ENCODE measurements at regions not wholly inside any gene's neighbourhood (a gene's known extent, or its start where the extent isn't known, plus 50 kb on each side); places are given as distances from the start of the nearest gene placed in this dataset.

DNA sequence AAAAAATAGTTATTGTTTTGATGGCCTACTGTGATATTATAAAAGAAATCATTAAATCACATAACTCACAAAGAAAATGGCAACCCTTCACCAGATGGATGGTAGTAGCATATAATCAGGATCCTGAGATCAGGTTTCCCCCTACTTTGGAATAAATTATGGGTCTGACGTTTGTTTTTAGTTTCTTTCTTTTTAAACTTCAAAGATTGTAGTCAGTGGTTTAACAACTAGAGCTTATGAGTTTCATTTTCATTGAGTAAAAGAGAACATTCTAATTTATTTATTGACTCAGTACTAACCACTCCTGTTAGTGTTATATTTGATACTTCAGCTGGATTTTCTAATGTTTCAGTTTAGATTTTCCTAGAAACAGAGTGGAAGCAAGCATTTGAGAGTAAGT, 218.0 kb upstream of the PCSK5 start:
- WGBS (ENCODE audit: low lambda C conversion rate), result 0% methylated on average over 1 of the region's 1 CpG
- POLR2A ChIA-PET, result no interaction called here
- no peak for DNase-seq

DNA sequence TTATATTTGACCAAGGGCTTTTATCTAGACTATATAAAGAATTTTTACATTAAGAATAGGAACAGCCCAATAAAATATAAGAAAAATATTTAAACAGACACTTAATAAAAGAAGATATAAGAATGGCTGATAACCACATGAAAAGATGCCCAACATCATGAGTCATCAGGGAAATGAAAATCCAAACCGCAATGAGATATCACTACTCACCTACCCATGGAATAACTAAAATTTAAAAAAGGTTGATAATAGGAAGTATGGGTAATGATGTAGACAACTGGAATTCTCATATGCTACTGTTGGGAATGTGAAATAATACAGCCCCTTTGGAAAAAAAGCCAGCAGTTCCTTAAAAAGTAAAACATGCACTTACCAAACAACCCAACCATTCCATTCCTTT, 206.9 kb upstream of the PCSK5 start:
- H3K4me1 ChIP-seq (ENCODE audit: control insufficient read depth in 1 of 2, insufficient read depth in 2 of 2, low read depth in 1 of 2, low read length in 1 of 2), result no peaks in the 10 kb centered on the region
- no peak for DNase-seq
- no peaks in the 10 kb centered on the region; the same call in 1 of the 2 replicates for H3K9me2 ChIP-seq
- no peak overlapping the region for H3K27ac ChIP-seq (ENCODE audit: low read depth in 2 of 2, low read length in 1 of 2)
- POLR2A ChIA-PET, result no interaction called here
- H3K79me2 ChIP-seq (ENCODE audit: insufficient read depth), result no peaks in the 10 kb centered on the region
- H4K20me1 ChIP-seq (ENCODE audit: insufficient read depth), result no peaks in the 10 kb centered on the region
- no peaks in the 10 kb centered on the region for H3K9me3 ChIP-seq
- no peak overlapping the region for H3K4me2 ChIP-seq
- no peaks in the 10 kb centered on the region for H3F3A ChIP-seq (replicated peaks; ENCODE audit: insufficient read depth)
- H3K27me3 ChIP-seq (ENCODE audit: insufficient read depth), result no peaks in the 10 kb centered on the region
- 9% methylated on average over 1 of the region's 1 CpG for WGBS (ENCODE audit: low lambda C conversion rate)
- H3K4me3 ChIP-seq (ENCODE audit: low read depth in 2 of 2, low read length in 1 of 2), result no peak overlapping the region
- H3K9ac ChIP-seq, result no peak overlapping the region
- no peak overlapping the region for H2AFZ ChIP-seq (ENCODE audit: low read depth)
- CTCF ChIA-PET, result no interaction called here
- H3K36me3 ChIP-seq (replicated peaks in 1 of 2; ENCODE audit: control insufficient read depth in 1 of 2, insufficient read depth in 2 of 2, low read length in 1 of 2), result no peaks in the 10 kb centered on the region
- no peak for TF ChIP-seq NFIC (IDR thresholded peaks at IDR 0.05; ENCODE audit: borderline replicate concordance)
- TF ChIP-seq SMC3 (IDR thresholded peaks at IDR 0.05; ENCODE audit: low read depth, low read length), result no peak
- TF ChIP-seq RCOR1 (IDR thresholded peaks at IDR 0.05; ENCODE audit: low read length), result no peak
- no peak for TF ChIP-seq SIN3A (IDR thresholded peaks at IDR 0.05; ENCODE audit: borderline replicate concordance, low read depth, low read length)
- no peak for TF ChIP-seq FOXJ3 (CRISPR knock-in tag; IDR thresholded peaks at IDR 0.05)
- TF ChIP-seq MXI1 (IDR thresholded peaks at IDR 0.05; ENCODE audit: low read depth, low read length), result no peak
- TF ChIP-seq EP300 (IDR thresholded peaks at IDR 0.05; ENCODE audit: borderline replicate concordance in 1 of 2, low read depth in 1 of 2, low read length in 1 of 2), result no peak
- TF ChIP-seq POLR2AphosphoS5 (IDR thresholded peaks at IDR 0.05; ENCODE audit: low read depth, low read length), result no peak
- TF ChIP-seq RFX5 (IDR thresholded peaks at IDR 0.05; ENCODE audit: low read length), result no peak
- no peak for TF ChIP-seq EZH2phosphoT487 (IDR thresholded peaks at IDR 0.05; ENCODE audit: borderline replicate concordance, low read depth)
- TF ChIP-seq RXRA (IDR thresholded peaks at IDR 0.05; ENCODE audit: borderline replicate concordance, low read depth), result no peak
- TF ChIP-seq, protein P1, sequence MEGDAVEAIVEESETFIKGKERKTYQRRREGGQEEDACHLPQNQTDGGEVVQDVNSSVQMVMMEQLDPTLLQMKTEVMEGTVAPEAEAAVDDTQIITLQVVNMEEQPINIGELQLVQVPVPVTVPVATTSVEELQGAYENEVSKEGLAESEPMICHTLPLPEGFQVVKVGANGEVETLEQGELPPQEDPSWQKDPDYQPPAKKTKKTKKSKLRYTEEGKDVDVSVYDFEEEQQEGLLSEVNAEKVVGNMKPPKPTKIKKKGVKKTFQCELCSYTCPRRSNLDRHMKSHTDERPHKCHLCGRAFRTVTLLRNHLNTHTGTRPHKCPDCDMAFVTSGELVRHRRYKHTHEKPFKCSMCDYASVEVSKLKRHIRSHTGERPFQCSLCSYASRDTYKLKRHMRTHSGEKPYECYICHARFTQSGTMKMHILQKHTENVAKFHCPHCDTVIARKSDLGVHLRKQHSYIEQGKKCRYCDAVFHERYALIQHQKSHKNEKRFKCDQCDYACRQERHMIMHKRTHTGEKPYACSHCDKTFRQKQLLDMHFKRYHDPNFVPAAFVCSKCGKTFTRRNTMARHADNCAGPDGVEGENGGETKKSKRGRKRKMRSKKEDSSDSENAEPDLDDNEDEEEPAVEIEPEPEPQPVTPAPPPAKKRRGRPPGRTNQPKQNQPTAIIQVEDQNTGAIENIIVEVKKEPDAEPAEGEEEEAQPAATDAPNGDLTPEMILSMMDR (IDR thresholded peaks at IDR 0.05), result no peak

More for the DNA sequence above, 218.0 kb upstream of the PCSK5 start:
- no peaks in the 10 kb centered on the region for H3K36me3 ChIP-seq (replicated peaks in 1 of 2; ENCODE audit: control insufficient read depth in 1 of 2, insufficient read depth in 2 of 2, low read length in 1 of 2)
- H4K20me1 ChIP-seq (ENCODE audit: insufficient read depth), result no peaks in the 10 kb centered on the region
- no peaks in the 10 kb centered on the region for H3K79me2 ChIP-seq (ENCODE audit: insufficient read depth)
- no peak overlapping the region for H3K4me2 ChIP-seq
- H3K9me2 ChIP-seq, result no peaks in the 10 kb centered on the region
- CTCF ChIA-PET, result no interaction called here
- H3K4me1 ChIP-seq (ENCODE audit: control insufficient read depth in 1 of 2, insufficient read depth in 2 of 2, low read depth in 1 of 2, low read length in 1 of 2), result no peaks in the 10 kb centered on the region
- no peaks in the 10 kb centered on the region for H3K27me3 ChIP-seq (ENCODE audit: insufficient read depth)
- H3F3A ChIP-seq (replicated peaks; ENCODE audit: insufficient read depth), result no peaks in the 10 kb centered on the region
- H3K27ac ChIP-seq (ENCODE audit: low read depth in 2 of 2, low read length in 1 of 2), result no peak overlapping the region
- no peak overlapping the region for H3K4me3 ChIP-seq (ENCODE audit: low read depth in 2 of 2, low read length in 1 of 2)
- no peak overlapping the region; the same call in 1 of the 2 replicates for H2AFZ ChIP-seq (ENCODE audit: low read depth)
- H3K9me3 ChIP-seq, result peaks cover 4% of the 10 kb centered on the region; the same call in 1 of the 2 replicates
- TF ChIP-seq EZH2phosphoT487 (IDR thresholded peaks at IDR 0.05; ENCODE audit: borderline replicate concordance, low read depth) (no peak), SIN3A (IDR thresholded peaks at IDR 0.05; ENCODE audit: borderline replicate concordance, low read depth, low read length) (no peak), EP300 (IDR thresholded peaks at IDR 0.05; ENCODE audit: borderline replicate concordance in 1 of 2, low read depth in 1 of 2, low read length in 1 of 2) (no peak), SMC3 (IDR thresholded peaks at IDR 0.05; ENCODE audit: low read depth, low read length) (no peak), RAD21 (IDR thresholded peaks at IDR 0.05; ENCODE audit: low read length) (no peak), MXI1 (IDR thresholded peaks at IDR 0.05; ENCODE audit: low read depth, low read length) (no peak), RFX5 (IDR thresholded peaks at IDR 0.05; ENCODE audit: low read length) (no peak), TCF12 (IDR thresholded peaks at IDR 0.05) (no peak), NFIC (IDR thresholded peaks at IDR 0.05; ENCODE audit: borderline replicate concordance) (no peak), ELF1 (IDR thresholded peaks at IDR 0.05) (no peak), MEF2A (IDR thresholded peaks at IDR 0.05; ENCODE audit: borderline replicate concordance, low read depth) (no peak), RXRA (IDR thresholded peaks at IDR 0.05; ENCODE audit: borderline replicate concordance, low read depth) (no peak), RCOR1 (IDR thresholded peaks at IDR 0.05; ENCODE audit: low read length) (no peak), YY1 (IDR thresholded peaks at IDR 0.05; ENCODE audit: low read depth) (no peak)
- TF ChIP-seq, protein P2, sequence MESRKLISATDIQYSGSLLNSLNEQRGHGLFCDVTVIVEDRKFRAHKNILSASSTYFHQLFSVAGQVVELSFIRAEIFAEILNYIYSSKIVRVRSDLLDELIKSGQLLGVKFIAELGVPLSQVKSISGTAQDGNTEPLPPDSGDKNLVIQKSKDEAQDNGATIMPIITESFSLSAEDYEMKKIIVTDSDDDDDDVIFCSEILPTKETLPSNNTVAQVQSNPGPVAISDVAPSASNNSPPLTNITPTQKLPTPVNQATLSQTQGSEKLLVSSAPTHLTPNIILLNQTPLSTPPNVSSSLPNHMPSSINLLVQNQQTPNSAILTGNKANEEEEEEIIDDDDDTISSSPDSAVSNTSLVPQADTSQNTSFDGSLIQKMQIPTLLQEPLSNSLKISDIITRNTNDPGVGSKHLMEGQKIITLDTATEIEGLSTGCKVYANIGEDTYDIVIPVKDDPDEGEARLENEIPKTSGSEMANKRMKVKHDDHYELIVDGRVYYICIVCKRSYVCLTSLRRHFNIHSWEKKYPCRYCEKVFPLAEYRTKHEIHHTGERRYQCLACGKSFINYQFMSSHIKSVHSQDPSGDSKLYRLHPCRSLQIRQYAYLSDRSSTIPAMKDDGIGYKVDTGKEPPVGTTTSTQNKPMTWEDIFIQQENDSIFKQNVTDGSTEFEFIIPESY (IDR thresholded peaks at IDR 0.05; ENCODE audit: borderline replicate concordance, low read depth), result no peak
- TF ChIP-seq, protein P3, sequence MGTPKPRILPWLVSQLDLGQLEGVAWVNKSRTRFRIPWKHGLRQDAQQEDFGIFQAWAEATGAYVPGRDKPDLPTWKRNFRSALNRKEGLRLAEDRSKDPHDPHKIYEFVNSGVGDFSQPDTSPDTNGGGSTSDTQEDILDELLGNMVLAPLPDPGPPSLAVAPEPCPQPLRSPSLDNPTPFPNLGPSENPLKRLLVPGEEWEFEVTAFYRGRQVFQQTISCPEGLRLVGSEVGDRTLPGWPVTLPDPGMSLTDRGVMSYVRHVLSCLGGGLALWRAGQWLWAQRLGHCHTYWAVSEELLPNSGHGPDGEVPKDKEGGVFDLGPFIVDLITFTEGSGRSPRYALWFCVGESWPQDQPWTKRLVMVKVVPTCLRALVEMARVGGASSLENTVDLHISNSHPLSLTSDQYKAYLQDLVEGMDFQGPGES (IDR thresholded peaks at IDR 0.05; ENCODE audit: low read depth, low read length), result no peak
- TF ChIP-seq, protein P4, sequence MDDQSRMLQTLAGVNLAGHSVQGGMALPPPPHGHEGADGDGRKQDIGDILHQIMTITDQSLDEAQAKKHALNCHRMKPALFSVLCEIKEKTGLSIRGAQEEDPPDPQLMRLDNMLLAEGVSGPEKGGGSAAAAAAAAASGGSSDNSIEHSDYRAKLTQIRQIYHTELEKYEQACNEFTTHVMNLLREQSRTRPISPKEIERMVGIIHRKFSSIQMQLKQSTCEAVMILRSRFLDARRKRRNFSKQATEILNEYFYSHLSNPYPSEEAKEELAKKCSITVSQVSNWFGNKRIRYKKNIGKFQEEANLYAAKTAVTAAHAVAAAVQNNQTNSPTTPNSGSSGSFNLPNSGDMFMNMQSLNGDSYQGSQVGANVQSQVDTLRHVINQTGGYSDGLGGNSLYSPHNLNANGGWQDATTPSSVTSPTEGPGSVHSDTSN (IDR thresholded peaks at IDR 0.05), result no peak
- no peak overlapping the region for H3K9ac ChIP-seq
